Activated CD4-positive, alpha-beta T cell treated with anti-CD3 and anti-CD28 coated beads, Interleukin-2, amount 50 U/mL, for 24 hours (primary cell): ENCODE measurements at regions not wholly inside any gene's neighbourhood (a gene's known extent, or its start where the extent isn't known, plus 50 kb on each side); places are given as distances from the start of the nearest gene placed in this dataset.

ENCODE experiments used
- DNase-seq, 2 donors: peaks; one replicate each; pipeline ENCODE4 v3.0.0-alpha.2; 2020; ENCODE audit warnings: low read depth in 1 of 2, low spot score in 1 of 2

DNA sequence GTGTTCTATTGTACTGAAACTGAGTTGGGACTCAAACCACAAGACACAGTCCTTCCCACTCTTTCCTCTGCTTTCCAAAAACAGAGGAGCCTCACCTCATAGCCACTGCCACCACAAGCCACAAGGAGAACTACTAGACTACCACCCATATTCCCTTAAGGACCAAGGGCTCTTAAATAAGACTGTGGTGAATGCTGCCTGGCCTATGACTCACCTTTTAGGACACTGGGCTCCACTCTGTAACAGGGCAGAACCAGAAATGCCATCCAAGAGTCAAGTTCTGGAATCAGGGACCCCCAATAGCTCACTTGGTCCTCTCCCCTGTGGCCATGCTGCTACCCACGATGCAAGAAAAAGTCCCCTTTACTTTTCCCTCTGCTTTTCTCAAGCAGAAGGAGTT, 851.4 kb downstream of the BCL11A start:
- no peak for DNase-seq

DNA sequence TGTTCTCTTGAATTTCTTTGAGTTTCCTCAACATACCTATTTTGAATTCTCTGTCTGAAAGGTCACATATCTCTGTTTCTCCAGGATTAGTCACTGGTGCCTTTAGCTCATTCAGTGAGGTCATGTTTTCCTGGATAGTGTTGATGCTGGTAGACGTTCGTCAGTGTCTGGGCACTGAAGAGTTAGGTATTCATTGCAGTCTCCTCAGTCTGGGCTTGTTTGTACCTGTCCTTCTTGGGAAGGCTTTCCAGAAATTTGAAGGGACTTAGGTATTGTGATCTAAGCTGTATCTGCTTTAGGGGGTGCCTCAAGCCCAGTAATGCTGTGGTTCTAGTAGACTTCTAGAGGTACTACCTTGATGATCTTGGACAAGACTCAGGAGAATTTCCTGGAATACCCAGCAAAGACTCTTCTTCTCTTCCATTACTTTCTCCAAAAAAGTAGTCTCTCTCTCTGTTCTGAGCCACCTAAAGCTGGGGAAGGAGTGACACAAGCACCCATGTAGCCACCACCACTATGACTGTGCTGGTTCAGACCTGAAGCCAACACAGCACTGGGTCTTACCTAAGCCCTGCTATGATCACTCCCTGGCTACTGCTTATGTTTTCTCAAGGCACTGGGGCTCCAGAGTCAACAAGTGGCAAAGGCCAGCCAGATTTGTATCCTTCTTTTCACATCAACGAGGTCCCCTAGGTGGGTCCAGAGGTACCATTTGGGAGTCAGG, 852.0 kb downstream of the BCL11A start:
- DNase-seq = no peak

DNA sequence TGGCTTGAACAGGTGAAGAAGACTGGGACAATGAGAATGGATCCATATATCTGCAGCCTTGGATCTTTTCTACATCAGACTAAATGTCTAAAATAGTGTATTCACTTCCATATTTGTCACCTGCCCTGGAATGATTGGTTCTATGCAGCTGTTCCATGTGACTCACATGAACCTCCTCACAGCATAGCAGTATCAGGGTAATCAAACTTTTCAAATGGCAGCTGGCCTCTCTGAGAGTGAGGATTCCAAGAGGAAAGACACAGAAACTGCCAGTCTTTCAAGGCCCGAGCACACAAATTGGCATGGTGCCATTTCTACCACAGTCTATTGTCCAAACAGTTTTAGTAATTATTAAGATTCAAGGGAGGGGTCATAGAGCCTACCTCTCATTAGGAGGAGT, 859.3 kb downstream of the BCL11A start:
- no peak for DNase-seq

DNA sequence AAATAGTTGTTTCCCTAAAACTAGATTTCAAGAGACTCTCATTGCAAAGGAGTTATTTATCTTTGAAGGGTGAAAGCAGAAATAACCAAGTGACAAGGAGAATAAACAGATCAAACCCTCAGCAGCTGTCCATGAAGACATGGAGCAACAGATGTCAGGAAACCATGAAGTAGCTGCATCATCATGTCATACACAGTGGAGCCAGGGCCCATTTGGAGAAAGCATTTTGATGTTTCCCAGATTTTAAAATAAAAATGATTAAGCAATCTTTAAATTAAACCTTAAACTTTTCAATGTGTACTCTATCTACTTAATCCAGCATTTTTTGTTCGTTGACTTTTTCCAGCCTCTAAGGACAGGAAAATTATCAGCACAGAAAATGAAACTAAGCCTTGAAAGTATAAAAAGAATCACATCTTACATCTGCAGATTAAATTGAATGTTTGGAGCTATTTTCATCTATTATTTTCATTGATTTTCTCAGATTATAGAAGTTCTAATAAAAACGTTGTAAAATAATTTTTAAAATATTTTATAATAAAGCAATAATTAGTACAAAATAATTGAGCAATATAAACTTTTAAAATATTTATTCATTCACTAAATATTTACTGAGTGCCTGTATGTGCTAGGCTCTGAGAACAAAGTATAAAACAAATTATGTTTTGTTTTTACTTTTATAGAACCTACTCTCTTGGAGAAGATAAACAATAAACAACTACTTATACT, 860.1 kb downstream of the BCL11A start:
- DNase-seq = no peak

DNA sequence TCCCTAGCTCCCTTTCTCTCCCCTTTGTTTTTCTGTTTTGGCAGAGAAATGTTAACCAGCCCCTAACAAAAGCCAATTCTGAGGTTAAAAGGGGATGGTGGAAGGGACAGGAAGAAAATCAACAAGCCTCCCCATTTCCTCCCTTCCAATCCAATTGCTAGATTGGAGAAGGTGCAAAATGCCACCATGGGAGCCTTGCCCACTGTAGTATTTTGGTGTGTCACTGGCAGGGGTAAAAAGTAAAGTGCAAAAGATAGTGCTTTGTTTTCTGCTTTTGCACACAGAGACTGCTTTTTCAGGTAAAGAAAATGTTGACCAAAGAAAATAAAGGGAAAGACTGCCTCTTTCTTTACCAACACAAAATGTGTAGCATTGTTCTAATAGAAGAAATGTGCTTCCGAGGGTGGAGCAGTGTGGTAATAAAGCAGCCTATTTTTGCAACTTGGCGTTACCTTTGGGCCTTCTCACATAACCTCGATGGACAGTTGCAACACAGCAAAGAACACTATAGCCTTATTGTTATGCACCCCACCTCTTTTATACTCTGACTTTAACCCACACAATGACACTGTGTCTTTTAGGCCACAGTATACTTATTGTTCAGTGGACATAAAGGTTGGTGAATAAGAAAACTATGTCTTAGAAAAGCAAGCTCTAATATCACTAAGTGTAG, 861.8 kb downstream of the BCL11A start:
- no peak for DNase-seq

DNA sequence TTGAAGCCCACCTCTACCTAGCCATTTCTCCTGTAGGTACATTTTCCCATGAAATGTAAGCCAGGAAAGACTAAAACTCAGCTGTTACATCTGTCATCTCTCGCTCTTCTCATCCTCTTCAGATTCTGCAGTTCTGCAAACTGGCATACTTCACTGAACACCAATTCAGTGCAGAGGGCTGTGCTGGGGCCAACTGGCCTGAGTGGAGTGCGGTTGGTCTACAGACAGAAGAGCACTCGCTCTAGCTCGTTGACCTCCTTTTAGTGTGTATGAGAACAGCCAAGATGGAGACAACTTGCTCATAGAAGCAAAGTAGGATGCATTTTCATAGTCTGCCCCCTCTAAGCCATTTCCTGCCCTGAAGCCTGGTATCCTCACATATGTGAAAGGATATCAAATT, 862.6 kb downstream of the BCL11A start:
- no peak for DNase-seq

DNA sequence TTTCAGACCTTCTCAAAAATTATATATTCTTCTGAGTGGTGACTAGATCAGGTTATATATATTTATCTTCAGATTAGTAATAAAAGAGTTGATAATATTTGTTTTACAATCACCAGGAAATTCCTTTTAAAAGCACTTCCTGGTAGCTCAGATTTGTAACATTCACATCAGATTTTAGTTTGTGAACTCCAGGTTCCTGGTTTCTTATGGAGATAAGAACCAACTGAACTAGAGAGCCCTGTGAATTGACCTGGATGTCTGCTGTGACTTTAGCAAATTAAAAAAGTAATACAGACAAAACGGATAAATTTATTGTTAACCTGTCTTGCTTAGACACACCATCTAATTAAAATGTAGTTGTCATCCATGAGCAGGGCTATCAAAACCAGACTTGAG, 868.7 kb downstream of the BCL11A start:
- no peak for DNase-seq

DNA sequence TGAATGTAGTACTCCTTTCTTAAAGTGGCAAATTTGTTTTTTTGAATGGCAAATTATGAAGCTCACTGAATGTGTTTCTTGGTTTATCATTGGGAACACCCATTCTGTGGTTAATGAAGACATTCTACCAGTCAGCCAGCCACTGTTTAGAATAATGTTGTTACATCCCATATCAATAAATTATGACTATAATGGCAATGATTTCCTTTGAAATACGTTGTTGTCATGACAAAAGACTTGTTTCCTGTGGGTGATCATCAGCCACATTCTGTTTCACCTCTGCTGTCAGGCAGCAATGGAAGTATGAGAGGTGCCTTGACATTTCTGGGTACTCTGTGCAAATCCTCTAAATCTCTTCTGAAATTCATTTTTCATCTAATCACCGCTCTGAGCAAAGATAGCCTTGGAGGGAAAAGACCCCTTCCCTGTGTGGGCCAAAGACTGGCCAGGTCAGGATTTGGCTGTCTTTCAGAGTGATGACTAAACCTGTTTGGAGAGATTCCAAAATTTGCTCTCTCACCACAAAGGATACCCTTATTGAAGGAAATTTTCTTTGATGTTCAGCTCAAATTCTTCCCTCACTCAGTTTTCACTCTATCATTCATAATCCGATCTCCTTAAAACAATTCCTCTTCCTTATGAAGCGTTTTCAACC, 869.2 kb downstream of the BCL11A start:
- no peak for DNase-seq

DNA sequence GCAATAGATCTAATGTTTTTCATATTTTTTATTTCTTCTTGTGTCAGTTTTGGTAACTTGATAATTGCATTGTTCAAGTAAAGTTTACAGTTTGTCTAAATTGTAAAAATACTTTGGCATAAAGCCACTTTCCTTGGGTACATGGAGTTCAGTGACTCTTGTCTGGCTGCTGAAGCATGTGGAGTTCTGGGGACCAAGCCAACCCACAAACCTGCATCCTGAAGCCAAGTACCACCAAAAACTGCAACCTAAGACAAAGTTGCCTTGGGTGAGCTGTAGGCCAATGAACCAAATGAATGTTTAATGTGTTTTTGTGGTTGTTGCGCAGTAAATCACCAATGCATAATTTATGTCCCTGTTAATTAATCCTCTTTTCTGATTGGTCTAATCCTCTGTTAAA, 872.6 kb downstream of the BCL11A start:
- DNase-seq = no peak

DNA sequence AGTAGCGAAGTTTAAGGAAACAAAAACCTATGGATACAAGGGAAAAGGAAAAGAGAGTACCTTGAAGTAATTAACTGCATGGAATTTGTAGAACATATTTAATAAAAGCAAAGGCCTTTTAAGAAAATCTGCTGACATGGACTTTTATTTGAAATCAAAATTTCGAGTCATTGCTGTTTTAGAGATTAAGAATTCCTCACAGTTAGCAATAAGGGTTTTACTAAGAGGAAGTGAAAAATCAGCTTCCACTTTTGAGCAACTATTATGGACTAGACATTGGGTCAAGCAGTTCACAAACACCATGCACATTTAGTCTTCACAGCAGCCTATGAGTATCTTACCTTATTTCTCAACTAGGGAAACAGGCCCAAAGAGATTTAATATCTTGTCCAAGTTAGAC, 876.3 kb downstream of the BCL11A start:
- no peak for DNase-seq

DNA sequence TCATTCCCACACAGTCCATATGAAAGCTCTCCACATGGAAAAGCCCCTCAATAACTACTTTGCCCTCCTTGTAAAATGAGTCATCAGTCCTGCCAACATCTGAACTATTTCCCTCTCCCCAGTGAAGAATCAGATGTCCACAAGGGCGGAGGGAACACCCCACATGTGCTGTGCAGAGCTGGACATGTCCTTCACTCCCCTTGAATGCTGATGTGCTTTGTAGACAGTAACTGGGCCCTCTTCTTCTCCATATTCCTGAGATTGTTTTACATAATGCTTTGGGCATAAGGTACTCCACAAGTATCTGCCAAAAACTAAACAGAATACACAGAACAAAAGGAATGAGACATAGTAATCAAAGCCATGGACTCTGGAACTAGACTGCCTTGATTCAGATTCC, 879.4 kb downstream of the BCL11A start:
- no peak for DNase-seq

DNA sequence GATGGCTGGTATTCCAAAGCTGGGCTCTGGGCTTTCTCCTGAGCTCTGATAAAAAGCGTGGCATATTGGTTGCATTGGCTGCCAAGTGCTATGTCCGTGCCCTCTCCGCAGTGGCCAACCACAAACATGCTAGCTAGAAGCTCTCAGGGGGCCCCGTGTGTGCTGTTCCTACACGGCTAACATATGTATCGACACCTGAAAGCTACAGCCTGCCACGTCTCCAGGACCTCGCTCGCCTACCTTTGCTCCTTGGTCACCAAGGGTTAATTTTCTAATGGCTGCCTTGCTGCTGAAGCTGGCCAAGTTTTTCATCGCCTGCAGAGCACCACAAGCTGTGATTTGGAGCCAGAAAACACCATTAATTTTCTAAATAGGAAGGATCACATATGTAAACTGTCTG, 888.4 kb downstream of the BCL11A start:
- DNase-seq = no peak

DNA sequence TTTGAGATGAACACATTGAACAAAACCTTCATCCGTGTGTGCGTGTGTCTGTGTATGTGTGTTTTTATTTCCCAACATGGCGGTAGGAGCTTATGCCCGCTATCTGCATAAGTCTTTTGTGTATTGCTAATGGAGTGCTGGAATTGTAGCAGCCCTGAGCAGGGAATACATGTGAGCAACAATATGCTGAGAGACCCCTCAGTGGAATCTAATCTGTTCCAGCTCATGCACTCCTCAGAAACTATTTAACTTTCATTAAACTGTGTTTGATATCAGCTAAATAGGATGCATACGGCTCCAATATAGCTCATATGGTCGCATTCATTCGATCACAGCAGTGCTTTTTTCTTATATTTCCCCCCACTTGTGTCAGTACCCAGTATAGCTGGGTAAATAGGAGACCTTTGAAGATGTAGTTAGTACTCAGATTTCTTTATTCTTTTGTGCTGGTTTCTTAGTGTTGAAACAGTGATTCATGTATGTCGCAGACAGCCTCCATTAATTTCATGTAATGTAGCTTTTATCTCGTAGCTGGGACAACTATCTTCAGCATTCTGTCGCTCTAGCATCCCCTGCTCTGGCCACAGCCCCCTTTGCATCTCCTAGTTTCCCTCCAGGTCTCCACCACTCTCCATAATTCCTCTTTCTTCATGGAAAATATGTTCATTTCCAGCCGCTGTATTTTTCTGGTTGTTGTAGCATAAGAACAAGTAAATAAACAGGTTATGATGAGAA, 891.2 kb downstream of the BCL11A start:
- DNase-seq = no peak

DNA sequence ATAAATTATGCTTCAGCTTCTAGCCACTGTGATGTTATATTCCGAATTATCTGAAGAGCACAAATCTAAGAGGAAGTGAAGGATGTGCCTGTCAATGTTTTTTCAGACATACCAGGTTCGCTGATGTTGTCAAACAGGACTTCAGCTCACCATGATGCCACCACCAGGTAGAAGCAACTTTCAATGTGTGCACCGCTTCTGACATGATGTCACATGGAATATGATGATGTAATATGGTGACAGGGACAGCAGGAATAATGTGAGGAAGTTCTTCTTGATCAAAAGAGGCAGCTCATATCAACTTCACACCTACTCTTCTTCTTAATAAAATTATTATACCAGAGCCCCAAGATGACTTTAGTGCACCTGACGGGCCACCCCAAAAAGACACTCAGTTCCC, 893.2 kb downstream of the BCL11A start:
- no peak for DNase-seq

DNA sequence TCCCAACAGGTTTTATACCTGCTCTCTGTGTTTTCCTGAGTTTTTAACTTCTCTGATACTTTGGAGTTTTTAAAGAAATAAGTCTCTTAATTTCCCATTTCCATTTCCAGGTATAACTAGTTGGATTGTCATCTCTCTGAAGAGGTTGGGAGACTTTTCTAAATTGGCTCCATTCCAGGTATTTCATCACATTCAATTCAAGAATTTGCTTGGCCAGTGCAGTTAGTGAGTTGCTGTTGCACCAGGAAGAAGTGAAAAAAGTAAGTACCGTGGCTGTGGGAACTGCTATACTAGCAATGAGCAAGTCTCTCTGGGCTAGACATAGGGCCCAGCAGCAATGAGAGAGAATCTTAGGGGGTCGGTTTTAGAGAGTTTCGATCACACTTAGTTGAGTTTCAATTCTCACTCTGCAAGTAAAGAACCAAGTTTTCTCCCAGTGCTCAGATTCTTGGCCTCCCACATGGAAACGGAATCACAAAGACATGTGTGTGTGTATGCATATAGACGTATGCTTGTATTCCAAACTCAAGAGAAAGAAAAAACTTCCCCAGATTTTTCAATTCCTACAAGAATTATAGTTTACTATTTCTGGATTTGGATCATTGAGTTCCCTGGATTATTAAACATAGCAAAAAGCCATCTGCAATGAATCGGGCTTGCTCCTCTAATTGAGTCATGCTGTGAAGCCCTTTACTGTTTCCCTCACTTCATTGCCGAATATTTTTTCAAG, 894.4 kb downstream of the BCL11A start:
- no peak for DNase-seq

DNA sequence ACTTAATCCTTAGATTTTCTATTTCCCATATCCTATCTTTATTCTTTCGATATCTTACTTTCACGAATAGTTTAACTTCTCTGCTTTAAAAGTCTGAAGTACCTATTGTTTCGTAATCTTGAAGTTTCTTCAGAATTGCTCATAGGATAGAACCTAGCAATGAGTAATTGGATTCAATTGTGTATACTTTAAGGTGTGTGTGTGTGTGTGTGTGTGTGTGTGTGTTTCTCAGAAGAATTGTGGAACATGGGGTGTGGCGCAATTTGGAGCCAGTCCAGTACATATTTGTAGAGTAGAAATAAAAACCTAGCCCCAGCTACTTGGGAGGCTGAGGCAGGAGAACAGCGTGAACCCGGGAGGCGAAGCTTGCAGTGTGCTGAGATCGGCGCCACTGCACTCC, 897.6 kb downstream of the BCL11A start:
- no peak for DNase-seq

DNA sequence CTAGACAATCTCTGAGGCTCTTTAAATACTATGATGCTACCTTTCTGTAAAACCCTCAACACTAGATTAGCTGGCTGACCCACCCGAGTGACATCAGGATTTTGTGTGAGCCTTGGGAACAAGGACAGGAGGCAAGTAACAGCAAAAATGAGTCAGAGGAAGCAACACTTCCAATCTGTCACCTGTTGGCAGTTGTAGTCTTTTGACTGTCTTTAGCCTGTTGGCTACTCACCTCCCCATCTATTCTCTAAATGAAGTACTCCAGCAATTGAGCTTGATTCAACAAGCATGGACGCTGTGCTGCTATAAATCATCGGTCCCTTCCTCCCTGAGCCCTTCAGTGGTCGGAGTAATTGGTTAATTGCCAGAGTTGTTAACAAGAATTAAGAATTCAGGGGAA, 898.7 kb downstream of the BCL11A start:
- no peak for DNase-seq

DNA sequence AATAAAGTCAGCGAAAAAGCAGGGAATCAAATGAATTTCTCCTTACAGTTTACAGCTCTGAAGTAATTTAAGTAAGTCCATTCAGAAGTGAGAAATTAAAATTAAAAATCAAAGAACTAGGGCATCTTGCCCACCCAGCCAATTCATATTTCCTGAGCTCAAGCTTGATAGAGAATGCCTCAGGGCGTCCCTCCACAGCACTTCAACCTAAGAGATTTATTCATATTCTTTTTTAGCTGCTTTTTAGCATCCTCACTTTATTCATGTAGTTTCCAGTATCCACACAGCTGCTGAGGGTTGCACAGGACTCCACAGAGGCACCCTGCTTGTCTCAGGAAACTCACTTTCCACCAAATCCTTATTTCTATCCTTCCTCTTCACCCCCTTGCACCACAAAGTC, 900.3 kb downstream of the BCL11A start:
- no peak for DNase-seq

DNA sequence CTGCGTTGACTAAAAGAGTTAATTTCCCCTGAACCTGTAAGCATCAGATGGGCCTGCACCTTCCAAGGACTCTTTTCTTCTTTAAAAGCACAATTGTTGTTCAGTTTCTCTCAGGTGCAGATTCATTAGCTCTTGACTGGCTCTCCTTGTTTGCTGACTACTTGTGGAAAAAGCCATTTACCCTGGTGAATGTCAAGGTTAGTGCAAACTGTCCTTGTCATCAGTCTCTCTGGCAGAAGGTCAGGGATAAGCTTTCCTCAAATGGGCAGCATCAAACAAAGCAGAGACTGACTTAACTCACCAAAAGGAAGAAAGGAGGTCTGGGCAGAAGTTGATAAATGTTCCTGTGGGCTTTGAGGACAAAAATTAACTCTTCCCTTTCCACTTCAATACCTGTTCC, 922.7 kb downstream of the BCL11A start:
- DNase-seq = no peak

DNA sequence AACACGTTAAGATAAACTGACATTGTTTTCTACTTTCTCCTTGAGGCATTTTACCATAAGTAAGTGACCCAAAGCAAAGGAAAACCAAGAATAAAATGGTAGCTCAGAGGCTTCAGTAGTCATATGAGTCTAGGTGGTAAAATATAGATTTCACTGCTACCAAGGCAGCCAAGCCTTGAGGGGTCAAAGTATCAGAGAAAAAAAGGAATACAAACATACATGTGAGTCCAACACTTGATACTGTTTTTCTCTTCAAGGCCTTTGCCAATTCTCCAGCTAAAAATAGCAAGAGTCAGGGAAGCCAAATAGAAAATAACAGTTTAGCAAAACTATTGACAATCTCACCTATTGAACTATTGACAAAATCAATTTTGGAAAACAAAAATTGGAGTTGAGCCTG, 925.9 kb downstream of the BCL11A start:
- no peak for DNase-seq
